Transverse colon (tissue), 3 donors: ENCODE measurements at regions not wholly inside any gene's neighbourhood (a gene's known extent, or its start where the extent isn't known, plus 50 kb on each side); places are given as distances from the start of the nearest gene placed in this dataset.

Experiments
- CTCF ChIP-seq, 5 experiments: fragments of 200-600 bp in 3 of 5; fragments of 450-650 bp in 2 of 5; sonication (generic) in 3 of 5; IDR thresholded peaks; 1 replicate in 2 of 5; 2 replicates in 3 of 5; pipeline ENCODE4 v1.5.1; 2016 to 2017; ENCODE audit warnings: antibody characterized with exemption in 5 of 5, inconsistent platforms in 3 of 5, mild to moderate bottlenecking in 2 of 5, moderate library complexity in 1 of 5
- EP300 ChIP-seq: sonication (generic); formaldehyde crosslinking; IDR thresholded peaks from one replicate; pipeline ENCODE4 v1.6.1; 2017; ENCODE audit warnings: antibody characterized with exemption, low read depth
- POLR2A ChIP-seq: fragments of 450-650 bp; IDR thresholded peaks from one replicate; pipeline ENCODE4 v1.6.1; 2016; ENCODE audit warnings: antibody characterized with exemption, mild to moderate bottlenecking, moderate library complexity

GRCh38 chr16:48105976-48106375 lies 49.8 kb downstream of the ABCC12 start:
- TF ChIP-seq CTCF (IDR thresholded peaks at IDR 0.05) (no peak), EP300 (no peak), POLR2A (no peak)
